ENCODE measurements at regions not wholly inside any gene's neighbourhood (a gene's known extent, or its start where the extent isn't known, plus 50 kb on each side); places are given as distances from the start of the nearest gene placed in this dataset.

DNA sequence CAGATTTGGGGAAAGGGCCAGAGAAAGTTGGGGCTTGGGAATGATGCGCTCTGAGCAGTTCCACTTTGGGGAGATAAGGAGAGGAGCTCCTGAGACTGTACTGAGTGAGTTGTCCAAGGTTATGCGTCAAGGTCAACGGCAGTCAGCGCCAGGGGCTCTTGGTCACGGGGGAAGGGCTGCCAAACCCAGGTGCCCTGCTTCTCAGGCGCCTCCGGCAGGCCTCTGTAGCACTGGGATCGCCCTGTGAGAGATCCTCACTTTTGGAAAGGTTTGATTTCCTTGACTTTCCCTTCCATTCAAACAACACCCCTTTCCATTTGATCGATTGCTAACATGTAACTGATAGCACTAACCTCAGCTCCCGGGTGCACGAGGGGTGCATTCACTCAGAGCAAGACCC, 136.5 kb upstream of the SOX11 start:
- Mint-ChIP-seq H3K27ac (no peak overlapping the region), H3K27me3 (no peaks in the 10 kb centered on the region), H3K4me3 (no peak overlapping the region), H3K9me3 (peaks cover 8% of the 10 kb centered on the region), H3K36me3 (no peaks in the 10 kb centered on the region), H3K4me1 (no peaks in the 10 kb centered on the region)
- no peak for ATAC-seq

DNA sequence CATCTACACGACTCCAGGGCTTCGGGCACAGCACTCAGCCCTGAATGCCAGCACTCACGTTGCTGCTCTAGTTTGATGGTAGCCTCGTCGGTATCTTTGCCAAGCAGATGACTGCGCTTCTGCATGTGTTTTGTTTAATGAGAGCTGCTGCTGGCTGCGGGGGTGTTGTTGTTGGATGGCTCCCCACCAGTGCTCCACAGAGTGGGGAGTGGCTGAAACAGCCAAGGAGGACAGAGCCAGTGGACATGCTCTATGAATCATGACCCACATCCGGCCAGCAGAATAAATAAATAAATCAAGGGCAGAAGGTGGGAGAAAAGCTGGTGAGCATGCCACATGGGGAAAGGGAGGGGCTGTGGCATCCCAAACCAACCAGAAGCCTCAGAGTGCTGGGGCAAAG, 131.2 kb upstream of the SOX11 start:
- Mint-ChIP-seq H3K9me3 (peaks cover 4% of the 10 kb centered on the region), H3K4me1 (no peaks in the 10 kb centered on the region), H3K36me3 (no peaks in the 10 kb centered on the region), H3K27me3 (no peaks in the 10 kb centered on the region), H3K27ac (no peak overlapping the region), H3K4me3 (no peak overlapping the region)
- no peak for ATAC-seq

DNA sequence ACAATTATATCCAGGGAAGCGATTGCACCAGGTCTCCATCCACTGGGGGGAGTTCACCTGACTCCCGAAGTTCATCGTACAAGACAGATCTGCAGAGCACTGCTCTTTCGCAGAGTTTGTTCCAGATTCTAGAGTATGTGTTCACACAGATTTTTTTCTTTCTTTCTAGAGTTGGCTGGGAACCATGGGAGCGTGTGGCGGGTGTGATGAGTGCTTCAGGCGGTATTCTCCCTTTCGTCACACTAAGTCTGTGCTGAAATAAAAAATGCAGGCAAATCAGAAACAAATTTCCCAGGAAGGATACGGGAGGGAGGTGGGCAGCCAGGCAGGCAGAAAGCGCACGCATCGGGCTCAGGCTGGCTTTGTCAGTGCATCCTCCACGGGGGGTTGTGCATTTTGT, 129.8 kb upstream of the SOX11 start:
- no peak overlapping the region for H3K4me3 Mint-ChIP-seq
- no peaks in the 10 kb centered on the region for H3K36me3 Mint-ChIP-seq
- H3K9me3 Mint-ChIP-seq = peaks cover 4% of the 10 kb centered on the region
- H3K27ac Mint-ChIP-seq = no peak overlapping the region
- H3K27me3 Mint-ChIP-seq = no peaks in the 10 kb centered on the region
- H3K4me1 Mint-ChIP-seq = no peaks in the 10 kb centered on the region
- no peak for ATAC-seq

DNA sequence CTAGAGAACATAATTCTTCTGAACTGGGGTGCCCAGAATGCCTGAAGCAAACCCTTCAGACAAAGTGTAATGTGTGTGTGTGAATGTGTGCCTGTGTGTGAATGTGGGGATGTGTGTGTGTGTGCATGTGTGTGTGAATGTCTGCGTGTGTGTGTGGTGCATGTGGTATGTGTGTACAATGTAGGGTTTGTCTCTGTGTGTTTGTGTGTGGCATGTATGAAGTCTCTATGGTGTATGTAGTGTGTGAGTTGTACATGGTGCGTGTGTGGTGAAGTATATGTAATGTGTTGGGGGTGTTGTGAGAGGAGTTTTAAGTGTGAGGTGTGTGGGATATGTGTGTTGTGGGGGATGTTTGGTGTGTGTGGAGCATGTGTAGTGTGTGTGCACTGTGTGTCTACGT, 129.3 kb upstream of the SOX11 start:
- H3K36me3 Mint-ChIP-seq = no peaks in the 10 kb centered on the region
- H3K27me3 Mint-ChIP-seq = no peaks in the 10 kb centered on the region
- no peak overlapping the region for H3K4me3 Mint-ChIP-seq
- no peaks in the 10 kb centered on the region for H3K4me1 Mint-ChIP-seq
- peaks cover 4% of the 10 kb centered on the region for H3K9me3 Mint-ChIP-seq
- no peak overlapping the region for H3K27ac Mint-ChIP-seq
- ATAC-seq = peak; percentile 36

DNA sequence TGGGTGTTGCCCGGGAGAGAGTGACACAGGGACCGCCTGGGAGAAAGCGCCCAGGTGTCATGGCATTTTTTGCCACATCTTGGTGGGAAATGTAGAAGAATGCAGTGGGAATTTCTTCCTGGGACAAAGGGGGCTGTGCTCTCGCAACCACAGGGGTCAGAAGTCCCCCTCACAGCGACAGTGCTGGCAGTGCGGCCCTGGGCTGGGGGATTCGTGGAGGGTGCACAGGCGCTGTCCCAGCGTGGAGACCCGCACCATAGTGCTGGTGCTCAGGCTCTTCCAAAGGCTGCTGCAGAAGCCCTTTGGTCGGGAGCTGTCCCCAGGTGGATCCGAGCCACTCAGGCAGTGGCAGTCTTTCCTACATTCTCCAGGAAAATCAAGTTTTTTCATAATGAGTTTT, 128.8 kb upstream of the SOX11 start:
- Mint-ChIP-seq H3K27ac (no peak overlapping the region), H3K4me3 (no peak overlapping the region), H3K36me3 (no peaks in the 10 kb centered on the region), H3K9me3 (peaks cover 4% of the 10 kb centered on the region), H3K27me3 (no peaks in the 10 kb centered on the region), H3K4me1 (no peaks in the 10 kb centered on the region)
- no peak for ATAC-seq

DNA sequence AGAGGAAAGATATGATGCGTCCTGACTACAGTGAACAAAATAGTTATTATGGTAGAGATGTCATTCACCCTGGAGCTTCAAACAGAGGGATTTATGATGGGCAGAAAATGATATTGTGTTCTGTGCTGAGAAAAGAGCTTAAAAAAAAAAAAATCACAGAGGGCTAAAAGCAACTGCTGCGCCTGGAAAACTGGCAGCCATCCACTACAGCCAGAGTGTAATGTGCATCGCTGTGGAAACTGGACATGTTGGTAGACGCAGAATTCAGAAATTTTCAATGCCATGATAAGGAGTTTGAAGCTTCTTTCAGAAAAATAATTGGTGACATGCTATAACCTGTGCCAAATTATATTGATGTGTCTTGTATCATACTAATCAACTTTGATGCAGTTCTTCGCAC, 122.9 kb upstream of the SOX11 start:
- Mint-ChIP-seq H3K27ac (no peak overlapping the region), H3K9me3 (no peaks in the 10 kb centered on the region), H3K4me1 (no peaks in the 10 kb centered on the region), H3K4me3 (no peak overlapping the region), H3K36me3 (no peaks in the 10 kb centered on the region), H3K27me3 (no peaks in the 10 kb centered on the region)
- no peak for ATAC-seq

DNA sequence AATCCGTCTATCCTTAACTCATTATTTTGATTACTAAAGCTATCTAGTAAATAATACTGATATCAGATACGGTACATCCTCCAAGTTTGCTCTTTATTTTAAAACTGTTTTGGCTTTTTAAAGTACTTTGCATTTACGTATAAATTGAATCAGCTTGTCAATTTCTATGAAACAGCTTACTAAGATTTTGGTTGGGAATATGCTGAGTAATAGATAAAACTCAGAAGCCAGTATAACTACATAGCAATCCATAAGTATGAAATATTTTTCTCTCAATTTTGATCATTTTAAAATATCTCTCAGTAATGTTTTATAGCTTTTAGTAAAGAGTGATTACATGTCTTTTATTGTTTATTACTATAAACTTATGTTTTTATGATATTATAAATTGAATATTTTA, 116.2 kb upstream of the SOX11 start:
- H3K36me3 Mint-ChIP-seq = no peaks in the 10 kb centered on the region

DNA sequence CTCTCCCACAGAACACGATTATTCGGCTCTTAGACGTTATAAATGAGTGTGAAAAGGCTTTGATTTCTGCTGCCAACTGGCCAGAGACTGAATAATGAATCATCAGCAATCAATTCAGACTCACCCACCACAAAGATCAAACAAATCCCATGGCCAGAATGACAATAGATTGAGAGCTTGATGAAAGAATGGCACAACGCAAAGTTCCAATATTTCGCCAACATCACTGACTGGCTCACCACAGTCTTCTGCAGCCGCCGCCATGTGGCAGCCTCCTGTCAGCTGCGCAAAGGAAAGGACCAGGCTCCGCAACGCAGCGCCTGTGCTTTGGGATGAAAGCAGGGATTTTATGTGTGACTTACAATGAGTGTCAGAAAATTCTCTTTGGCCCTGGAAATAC, 104.4 kb upstream of the SOX11 start:
- Mint-ChIP-seq H3K9me3 (peaks cover 5% of the 10 kb centered on the region), H3K27me3 (no peaks in the 10 kb centered on the region), H3K27ac (no peak overlapping the region), H3K4me3 (no peak overlapping the region), H3K36me3 (no peaks in the 10 kb centered on the region), H3K4me1 (no peaks in the 10 kb centered on the region)
- no peak for ATAC-seq

More for the DNA sequence above, 116.2 kb upstream of the SOX11 start:
- Mint-ChIP-seq H3K27me3 (no peaks in the 10 kb centered on the region), H3K27ac (no peak overlapping the region), H3K4me3 (no peak overlapping the region), H3K4me1 (no peaks in the 10 kb centered on the region), H3K9me3 (peaks cover 9% of the 10 kb centered on the region)
- ATAC-seq = no peak

DNA sequence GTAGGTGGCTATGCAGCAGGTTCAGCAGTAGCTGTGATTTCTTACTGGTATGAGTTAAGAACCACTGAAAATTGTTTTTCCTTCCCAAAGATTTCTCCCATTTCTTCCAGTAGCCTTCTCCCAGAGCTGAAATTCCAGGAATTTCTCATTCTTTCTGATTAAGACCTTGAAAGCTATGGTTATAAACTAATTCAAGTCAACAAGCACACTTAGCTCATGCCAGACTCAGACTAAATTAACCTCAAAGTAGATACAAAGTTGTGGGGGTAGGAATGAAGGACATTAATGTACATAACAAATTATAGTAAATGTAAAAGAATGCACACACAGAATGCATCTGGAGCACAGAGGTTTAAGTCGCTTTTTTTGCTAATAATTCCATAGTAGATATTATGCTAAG, 103.6 kb upstream of the SOX11 start:
- H3K27ac Mint-ChIP-seq = no peak overlapping the region
- H3K4me3 Mint-ChIP-seq = no peak overlapping the region

DNA sequence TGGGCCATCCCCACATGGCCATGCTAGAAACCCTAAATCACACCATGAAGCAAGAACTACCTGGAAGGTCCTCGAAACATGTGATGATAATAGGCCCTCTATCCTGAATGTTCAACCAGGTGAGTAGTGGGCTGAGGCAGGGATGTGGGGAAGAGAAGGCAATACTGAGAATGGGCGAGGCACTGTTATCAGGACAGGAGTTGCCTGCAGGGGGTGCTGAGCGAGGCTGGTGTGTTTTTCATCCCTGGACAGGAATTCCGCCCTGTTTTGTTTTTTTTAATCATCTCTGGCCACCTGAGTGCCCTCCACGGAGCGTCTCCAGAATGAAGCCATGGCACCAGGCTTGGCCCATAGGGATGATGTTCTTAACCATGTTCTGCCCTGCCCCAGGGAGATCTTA, 103.0 kb upstream of the SOX11 start:
- Mint-ChIP-seq H3K36me3 (no peaks in the 10 kb centered on the region), H3K9me3 (peaks cover 5% of the 10 kb centered on the region), H3K4me1 (no peaks in the 10 kb centered on the region), H3K27me3 (no peaks in the 10 kb centered on the region), H3K27ac (no peak overlapping the region), H3K4me3 (no peak overlapping the region)
- no peak for ATAC-seq

More for the DNA sequence above, 103.6 kb upstream of the SOX11 start:
- H3K36me3 Mint-ChIP-seq = no peaks in the 10 kb centered on the region
- no peaks in the 10 kb centered on the region for H3K27me3 Mint-ChIP-seq
- peaks cover 5% of the 10 kb centered on the region for H3K9me3 Mint-ChIP-seq
- ATAC-seq = no peak
- H3K4me1 Mint-ChIP-seq = no peaks in the 10 kb centered on the region

DNA sequence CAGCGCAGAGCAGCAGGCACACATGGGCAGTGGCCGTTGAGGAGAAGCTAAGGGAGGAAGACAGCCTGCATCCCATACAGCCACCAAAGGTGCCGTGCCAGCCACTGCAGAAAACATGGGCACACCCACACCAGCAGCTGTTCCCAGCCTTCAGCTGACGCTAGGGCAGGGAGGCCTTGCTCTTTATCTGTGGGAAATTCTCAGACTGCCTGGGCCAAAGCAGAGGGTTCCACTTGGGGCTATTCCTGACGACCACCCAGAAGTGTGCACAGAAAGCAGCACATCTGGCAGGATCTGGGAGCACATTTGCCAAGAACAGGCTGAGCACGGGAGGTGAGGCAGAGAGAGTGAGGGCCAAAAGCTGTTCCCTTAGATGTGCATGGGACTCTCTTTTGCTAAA, 101.3 kb upstream of the SOX11 start:
- H3K4me1 Mint-ChIP-seq = no peaks in the 10 kb centered on the region
- peaks cover 5% of the 10 kb centered on the region for H3K9me3 Mint-ChIP-seq
- H3K4me3 Mint-ChIP-seq = no peak overlapping the region
- H3K36me3 Mint-ChIP-seq = no peaks in the 10 kb centered on the region
- no peaks in the 10 kb centered on the region for H3K27me3 Mint-ChIP-seq
- no peak for ATAC-seq
- H3K27ac Mint-ChIP-seq = no peak overlapping the region

DNA sequence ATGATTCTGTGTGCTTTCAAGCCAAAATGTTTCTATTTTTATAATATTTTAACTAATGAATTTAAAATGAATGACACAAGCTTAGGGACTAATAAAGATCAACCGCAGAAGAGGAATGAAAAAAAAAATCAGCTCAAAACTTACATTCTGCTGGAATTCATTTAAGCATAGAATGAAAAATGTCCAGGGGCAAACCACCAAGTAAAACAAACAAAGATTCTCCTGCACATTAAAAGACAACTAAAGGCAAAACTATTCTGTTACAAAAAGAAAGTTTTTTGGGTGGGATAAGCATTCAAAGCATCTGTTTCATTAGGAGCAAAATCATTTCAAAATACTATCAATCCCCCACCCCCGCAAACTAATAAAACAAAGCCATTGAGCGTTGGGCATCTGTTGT, 99.3 kb upstream of the SOX11 start:
- H3K36me3 Mint-ChIP-seq = no peaks in the 10 kb centered on the region
- no peaks in the 10 kb centered on the region for H3K27me3 Mint-ChIP-seq
- H3K27ac Mint-ChIP-seq = no peak overlapping the region
- H3K9me3 Mint-ChIP-seq = no peaks in the 10 kb centered on the region
- no peaks in the 10 kb centered on the region for H3K4me1 Mint-ChIP-seq
- no peak for ATAC-seq
- H3K4me3 Mint-ChIP-seq = no peak overlapping the region

DNA sequence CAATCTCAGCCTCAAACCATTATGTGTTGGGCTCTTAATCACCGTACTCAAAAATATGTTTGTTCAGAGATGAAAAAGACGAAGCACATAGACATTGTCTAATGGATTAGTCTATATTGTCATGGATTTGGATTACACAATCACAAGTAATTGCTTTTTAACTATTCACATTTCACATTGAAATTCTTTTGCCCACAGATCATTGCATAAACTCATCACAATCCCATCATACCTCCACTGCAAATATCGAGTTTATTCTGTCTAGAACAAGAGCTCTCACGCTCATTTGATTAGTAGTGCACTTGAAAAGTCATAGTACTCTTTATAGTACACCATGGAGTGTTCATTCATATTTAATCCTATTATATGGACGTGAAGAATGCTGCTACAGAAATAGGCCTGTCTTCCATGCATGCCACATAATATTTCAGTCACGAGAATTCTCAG, 97.9 kb upstream of the SOX11 start:
- H3K36me3 Mint-ChIP-seq = no peaks in the 10 kb centered on the region
- no peaks in the 10 kb centered on the region for H3K27me3 Mint-ChIP-seq
- H3K4me1 Mint-ChIP-seq = no peaks in the 10 kb centered on the region
- H3K9me3 Mint-ChIP-seq = no peaks in the 10 kb centered on the region
- no peak for ATAC-seq
- no peak overlapping the region for H3K4me3 Mint-ChIP-seq
- H3K27ac Mint-ChIP-seq = no peak overlapping the region

DNA sequence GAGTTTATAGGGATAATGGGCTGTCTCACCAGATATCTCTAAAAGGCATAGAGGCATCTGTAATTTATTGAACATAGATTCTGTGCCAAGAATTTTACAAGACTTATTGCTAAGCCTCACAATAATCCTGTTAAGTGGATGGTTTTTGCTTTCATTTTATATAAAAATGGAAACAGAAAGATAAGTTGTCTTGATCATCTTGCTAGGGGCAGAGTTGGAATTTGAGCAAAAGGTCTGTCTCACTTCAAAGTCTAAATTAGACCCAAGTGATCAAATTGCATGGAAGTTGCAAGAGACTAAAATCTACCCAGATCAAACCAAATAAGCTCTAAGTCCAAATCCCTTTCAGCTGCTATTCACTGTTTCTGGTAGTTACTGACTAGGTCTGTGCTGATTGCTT, 95.3 kb upstream of the SOX11 start:
- H3K4me1 Mint-ChIP-seq = no peaks in the 10 kb centered on the region
- ATAC-seq = no peak
- H3K27ac Mint-ChIP-seq = no peak overlapping the region

DNA sequence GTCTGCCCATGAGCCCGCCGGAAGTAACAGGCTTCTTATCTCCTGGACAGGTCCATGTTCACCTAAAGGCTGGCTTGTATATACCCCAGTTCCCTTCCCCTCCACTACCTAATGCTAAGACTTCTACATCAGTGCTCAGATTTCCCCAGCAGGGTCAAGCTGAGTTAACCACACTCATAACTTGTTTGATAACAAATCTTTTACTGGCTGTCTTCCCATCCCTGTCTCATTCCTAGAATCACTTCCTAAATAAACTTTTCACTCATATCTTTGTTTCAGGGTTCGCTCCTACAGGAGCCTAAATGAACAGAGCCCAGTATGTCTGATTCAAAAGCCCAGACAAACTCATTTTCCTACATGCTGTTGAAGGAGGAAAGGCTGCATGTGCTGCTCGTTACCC, 94.0 kb upstream of the SOX11 start:
- no peaks in the 10 kb centered on the region for H3K27me3 Mint-ChIP-seq
- H3K9me3 Mint-ChIP-seq = peaks cover 6% of the 10 kb centered on the region
- ATAC-seq = no peak
- no peaks in the 10 kb centered on the region for H3K4me1 Mint-ChIP-seq
- no peak overlapping the region for H3K4me3 Mint-ChIP-seq
- no peak overlapping the region for H3K27ac Mint-ChIP-seq
- no peaks in the 10 kb centered on the region for H3K36me3 Mint-ChIP-seq

More for the DNA sequence above, 95.3 kb upstream of the SOX11 start:
- peaks cover under 1% of the 10 kb centered on the region for H3K9me3 Mint-ChIP-seq
- no peak overlapping the region for H3K4me3 Mint-ChIP-seq
- no peaks in the 10 kb centered on the region for H3K27me3 Mint-ChIP-seq
- no peaks in the 10 kb centered on the region for H3K36me3 Mint-ChIP-seq

DNA sequence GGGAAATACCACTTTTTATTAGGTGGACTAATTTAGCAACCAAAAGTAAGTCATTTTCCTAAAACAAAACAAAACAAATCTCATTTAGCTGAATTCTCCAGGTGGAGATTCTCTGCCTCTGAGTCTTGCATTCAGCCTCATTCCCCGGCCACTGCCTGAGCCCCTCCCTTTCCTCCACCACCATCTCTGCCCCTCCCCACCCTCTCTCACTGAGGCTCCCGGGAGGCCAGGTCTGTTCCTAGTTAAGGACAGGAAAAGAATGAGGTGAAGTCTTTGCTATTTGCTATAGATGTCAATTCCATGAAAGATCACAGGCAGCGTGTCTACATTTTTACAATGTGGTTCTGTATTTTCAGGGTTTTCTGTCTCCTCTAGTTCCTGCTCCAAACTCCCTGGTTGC, 83.0 kb upstream of the SOX11 start:
- H3K4me3 Mint-ChIP-seq = no peak overlapping the region
- H3K27me3 Mint-ChIP-seq = no peaks in the 10 kb centered on the region
- peaks cover 2% of the 10 kb centered on the region for H3K9me3 Mint-ChIP-seq
- no peak for ATAC-seq
- H3K36me3 Mint-ChIP-seq = no peaks in the 10 kb centered on the region
- H3K4me1 Mint-ChIP-seq = no peaks in the 10 kb centered on the region
- H3K27ac Mint-ChIP-seq = no peak overlapping the region

DNA sequence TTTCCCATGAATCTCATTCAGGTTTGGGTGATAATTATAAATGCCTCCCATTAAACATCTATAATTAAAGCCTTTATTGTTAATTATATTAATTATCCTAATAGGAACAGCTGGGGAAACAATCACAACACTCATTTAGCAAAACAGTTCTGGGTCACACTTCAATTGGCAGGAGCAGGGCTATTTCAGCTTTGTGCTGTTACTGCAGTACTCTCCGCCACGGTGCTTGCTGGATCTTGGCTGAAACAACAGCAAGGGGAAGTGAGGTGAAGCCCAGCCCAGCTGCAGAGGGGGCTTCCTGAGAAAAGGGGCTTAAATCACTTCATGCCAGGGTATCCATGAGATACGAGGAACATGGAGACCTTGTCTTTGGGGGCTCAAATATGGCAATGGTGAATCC, 79.5 kb upstream of the SOX11 start:
- Mint-ChIP-seq H3K27me3 (no peaks in the 10 kb centered on the region), H3K4me1 (no peaks in the 10 kb centered on the region), H3K27ac (no peak overlapping the region), H3K36me3 (no peaks in the 10 kb centered on the region), H3K4me3 (no peak overlapping the region), H3K9me3 (peaks cover 6% of the 10 kb centered on the region)
- no peak for ATAC-seq
